Neuronal stem cell (in vitro differentiated cells): ENCODE measurements at regions not wholly inside any gene's neighbourhood (a gene's known extent, or its start where the extent isn't known, plus 50 kb on each side); places are given as distances from the start of the nearest gene placed in this dataset.
"Not testable (repeated sequence)": the region's sequence is repeated elsewhere in the genome, so short reads cannot be mapped to it uniquely, and the experiment has no call there.

Experiments
- DNase-seq: peaks from one replicate; pipeline ENCODE4 v3.0.0-alpha.2; 2013; ENCODE audit warnings: low spot score
- H2AFZ ChIP-seq: one replicate; pipeline ENCODE4 v1.6.1; 2013; ENCODE audit warnings: mild to moderate bottlenecking, low read length, inconsistent platforms
- H2AK5ac ChIP-seq: 2 replicates; pipeline ENCODE4 v1.6.1; 2013; ENCODE audit warnings: low read depth, mild to moderate bottlenecking, inconsistent platforms, low read length, moderate library complexity, mixed read lengths
- H2BK120ac ChIP-seq: 2 replicates; pipeline ENCODE4 v1.6.1; 2013; ENCODE audit warnings: low read depth, mild to moderate bottlenecking, inconsistent platforms, low read length, moderate library complexity, mixed read lengths
- H2BK12ac ChIP-seq: one replicate; pipeline ENCODE4 v1.6.1; 2013; ENCODE audit warnings: low read length, inconsistent platforms
- H2BK15ac ChIP-seq: 2 replicates; pipeline ENCODE4 v1.6.1; 2013; ENCODE audit warnings: mild to moderate bottlenecking, low read length, inconsistent platforms, mixed read lengths
- H2BK5ac ChIP-seq: one replicate; pipeline ENCODE4 v1.6.1; 2013; ENCODE audit warnings: inconsistent platforms, mild to moderate bottlenecking, low read length, moderate library complexity
- H3K14ac ChIP-seq: one replicate; pipeline ENCODE4 v1.6.1; 2013; ENCODE audit warnings: low read length, inconsistent platforms
- H3K18ac ChIP-seq: 2 replicates; pipeline ENCODE4 v1.6.1; 2013; ENCODE audit warnings: low read length, inconsistent platforms
- H3K23ac ChIP-seq: 2 replicates; pipeline ENCODE4 v1.6.1; 2013; ENCODE audit warnings: low read depth, mild to moderate bottlenecking, mixed read lengths, low read length, inconsistent platforms; ENCODE audit not compliant: poor library complexity
- H3K27ac ChIP-seq: replicated peaks from 3 replicates; pipeline ENCODE4 v1.5.1; 2013; ENCODE audit warnings: low read length, inconsistent platforms
- H3K27me3 ChIP-seq, 3 experiments: 2 replicates each; pipeline ENCODE4 v1.6.1; 2013; ENCODE audit warnings: low read length in 3 of 3, mild to moderate bottlenecking in 2 of 3, inconsistent platforms in 1 of 3, low read depth in 1 of 3, mixed read lengths in 1 of 3, moderate library complexity in 1 of 3; ENCODE audit not compliant: control insufficient read depth in 3 of 3, insufficient read depth in 3 of 3
- H3K36me3 ChIP-seq, 2 donors: replicated peaks in 1 of 2; 2 replicates each; pipeline ENCODE4 v1.6.1; 2013; ENCODE audit warnings: low read length in 2 of 2; ENCODE audit not compliant: control insufficient read depth in 2 of 2, insufficient read depth in 2 of 2
- H3K4ac ChIP-seq: 2 replicates; pipeline ENCODE4 v1.6.1; 2013; ENCODE audit warnings: inconsistent platforms, mild to moderate bottlenecking, low read length, moderate library complexity
- H3K4me1 ChIP-seq, 2 donors: 1 replicate in 1 of 2; 2 replicates in 1 of 2; pipeline ENCODE4 v1.6.1; 2013; ENCODE audit warnings: low read length in 2 of 2, low read depth in 1 of 2; ENCODE audit not compliant: control insufficient read depth in 2 of 2, insufficient read depth in 1 of 2
- H3K4me2 ChIP-seq: one replicate; pipeline ENCODE4 v1.6.1; 2013; ENCODE audit warnings: mild to moderate bottlenecking, low read length, inconsistent platforms; ENCODE audit not compliant: insufficient read depth, poor library complexity, severe bottlenecking
- H3K4me3 ChIP-seq, 2 donors: 2 replicates each; pipeline ENCODE4 v1.5.1; 2013; ENCODE audit warnings: low read length in 2 of 2, mild to moderate bottlenecking in 2 of 2, inconsistent platforms in 1 of 2, moderate library complexity in 1 of 2
- H3K79me1 ChIP-seq: one replicate; pipeline ENCODE4 v1.6.1; 2013; ENCODE audit warnings: low read depth, mild to moderate bottlenecking, inconsistent platforms, low read length, moderate library complexity
- H3K9ac ChIP-seq: one replicate; pipeline ENCODE4 v1.6.1; 2013; ENCODE audit warnings: mild to moderate bottlenecking, low read depth, low read length, inconsistent platforms; ENCODE audit not compliant: poor library complexity
- H3K9me3 ChIP-seq, 2 donors: replicated peaks in 1 of 2; 2 replicates each; pipeline versions ENCODE3 to v1.6.1; 2013; ENCODE audit warnings: low read length in 2 of 2, mild to moderate bottlenecking in 2 of 2, inconsistent platforms in 1 of 2, low read depth in 1 of 2, mixed read lengths in 1 of 2, moderate library complexity in 1 of 2; ENCODE audit not compliant: control insufficient read depth in 2 of 2, insufficient read depth in 1 of 2
- H4K8ac ChIP-seq: one replicate; pipeline ENCODE4 v1.6.1; 2013; ENCODE audit warnings: low read depth, mild to moderate bottlenecking, inconsistent platforms, low read length, moderate library complexity
- H4K91ac ChIP-seq: one replicate; pipeline ENCODE4 v1.6.1; 2013; ENCODE audit warnings: low read length, low read depth, mild to moderate bottlenecking, inconsistent platforms; ENCODE audit not compliant: poor library complexity
- WGBS, 2 donors: extraction: QIAGEN DNeasy Blood & Tissue Kit; methylation state at CpG; one replicate each; pipeline ENCODE4 v1.1.7; 2013; ENCODE audit warnings: missing lambda C conversion rate in 2 of 2, mixed read lengths in 1 of 2; ENCODE audit not compliant: insufficient read length in 2 of 2, insufficient replicate concordance in 1 of 2; ENCODE audit errors: extremely low coverage in 2 of 2; 5-methylcytosine and 5-hydroxymethylcytosine counted together

DNA sequence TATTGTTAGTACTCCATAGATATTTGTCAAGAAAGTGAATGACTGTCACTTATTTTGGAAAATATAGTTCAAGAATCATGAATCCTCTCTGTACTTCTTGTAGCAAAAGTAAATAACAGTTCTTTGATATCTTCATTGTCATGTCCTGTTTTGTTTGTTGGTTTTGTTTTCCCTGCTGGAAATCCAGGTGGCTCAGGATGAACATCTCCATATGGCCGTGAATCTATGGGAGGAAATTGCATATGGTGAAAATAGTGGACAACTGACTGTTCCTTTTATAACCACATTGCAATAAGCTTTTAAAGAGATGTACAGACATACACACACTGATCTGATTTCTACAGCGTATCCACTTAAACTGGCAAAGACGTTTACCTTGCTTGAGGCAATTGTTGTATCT lies 637.0 kb upstream of the RBFOX1 start:
- H3K36me3 ChIP-seq = no peaks in the 10 kb centered on the region
- no peak overlapping the region for H4K91ac ChIP-seq
- H3K14ac ChIP-seq = no peak overlapping the region
- no peaks in the 10 kb centered on the region for H3K79me1 ChIP-seq
- H3K9ac ChIP-seq = no peak overlapping the region
- H2BK5ac ChIP-seq = no peak overlapping the region
- no peak overlapping the region for H3K23ac ChIP-seq
- DNase-seq = no peak
- H2BK120ac ChIP-seq = no peak overlapping the region
- H3K27me3 ChIP-seq = no peaks in the 10 kb centered on the region
- H2AFZ ChIP-seq = no peak overlapping the region
- no peak overlapping the region for H2BK15ac ChIP-seq
- H3K18ac ChIP-seq = no peak overlapping the region
- H3K27ac ChIP-seq = no peak overlapping the region
- H3K4me1 ChIP-seq = no peaks in the 10 kb centered on the region
- no peaks in the 10 kb centered on the region for H3K9me3 ChIP-seq
- no peak overlapping the region for H3K4me2 ChIP-seq
- H3K4ac ChIP-seq = no peak overlapping the region
- H3K4me3 ChIP-seq = no peak overlapping the region
- no peak overlapping the region for H2AK5ac ChIP-seq
- WGBS, 2 donors = no CpG with 5 or more reads among the region's 3 CpGs
- no peak overlapping the region for H4K8ac ChIP-seq
- H2BK12ac ChIP-seq = no peak overlapping the region

DNA sequence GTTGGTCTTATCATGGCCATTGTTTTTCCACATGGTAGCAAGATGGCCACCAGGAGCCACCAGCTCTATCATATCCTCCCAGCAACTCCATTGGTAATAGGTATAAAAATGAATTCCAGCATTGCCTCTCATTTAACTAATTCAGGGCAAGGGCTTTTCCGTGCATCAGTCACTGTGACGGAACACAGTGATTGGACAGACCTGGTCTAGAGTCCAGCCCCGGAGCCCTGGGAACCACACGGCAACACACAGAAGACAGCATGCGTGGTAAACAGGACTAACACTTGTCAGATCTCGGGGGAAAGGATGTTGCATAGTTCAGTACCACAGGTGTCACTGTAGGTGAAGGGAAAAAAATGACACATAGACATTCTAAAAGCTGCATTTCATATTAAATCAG lies 638.0 kb upstream of the RBFOX1 start:
- H3K4ac ChIP-seq = no peak overlapping the region
- no peak overlapping the region for H4K91ac ChIP-seq
- no peak overlapping the region for H2AK5ac ChIP-seq
- WGBS, 2 donors = no CpG with 5 or more reads among the region's 6 CpGs
- H3K27ac ChIP-seq = no peak overlapping the region
- no peaks in the 10 kb centered on the region for H3K4me1 ChIP-seq
- H3K9ac ChIP-seq = no peak overlapping the region
- H3K4me3 ChIP-seq = no peak overlapping the region
- no peak overlapping the region for H2BK15ac ChIP-seq
- no peak overlapping the region for H2AFZ ChIP-seq
- H3K18ac ChIP-seq = no peak overlapping the region
- H3K14ac ChIP-seq = no peak overlapping the region
- no peak overlapping the region for H4K8ac ChIP-seq
- H3K9me3 ChIP-seq = no peaks in the 10 kb centered on the region
- H3K23ac ChIP-seq = no peak overlapping the region
- H2BK5ac ChIP-seq = no peak overlapping the region
- H3K4me2 ChIP-seq = no peak overlapping the region
- H3K27me3 ChIP-seq = no peaks in the 10 kb centered on the region
- DNase-seq = no peak
- no peaks in the 10 kb centered on the region for H3K79me1 ChIP-seq
- no peaks in the 10 kb centered on the region for H3K36me3 ChIP-seq
- H2BK12ac ChIP-seq = no peak overlapping the region
- H2BK120ac ChIP-seq = no peak overlapping the region

DNA sequence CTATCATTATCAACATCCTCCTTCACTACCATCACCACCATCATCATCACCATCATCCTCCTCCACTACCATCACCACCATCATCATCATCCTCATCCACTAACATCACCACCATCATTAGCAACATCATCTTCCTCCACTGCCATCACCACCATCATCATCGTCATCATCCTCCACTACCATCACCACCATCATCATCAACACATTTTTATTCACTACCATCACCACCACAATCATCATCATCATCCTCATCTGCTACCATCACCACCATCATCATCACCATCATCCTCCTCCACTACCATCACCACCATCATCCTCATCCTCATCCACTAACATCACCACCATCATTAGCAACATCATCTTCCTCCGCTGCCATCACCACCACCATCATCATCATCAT lies 639.2 kb upstream of the RBFOX1 start:
- H4K91ac ChIP-seq, H4K8ac ChIP-seq, H3K4me1 ChIP-seq, H3K18ac ChIP-seq, DNase-seq, H2BK5ac ChIP-seq, H3K27me3 ChIP-seq, H3K9me3 ChIP-seq, H2BK12ac ChIP-seq, H2BK120ac ChIP-seq, H3K23ac ChIP-seq, H3K36me3 ChIP-seq, H3K4ac ChIP-seq, H2AFZ ChIP-seq, H2BK15ac ChIP-seq, H2AK5ac ChIP-seq, H3K4me2 ChIP-seq, H3K27ac ChIP-seq, H3K9ac ChIP-seq, H3K79me1 ChIP-seq, H3K14ac ChIP-seq: not testable (repeated sequence)
- H3K4me3 ChIP-seq = peak overlapping the region in 1 of 2 donors; percentile 59
- WGBS, 2 donors = 100% methylated on average over 1 to 2 of the region's 2 CpGs

DNA sequence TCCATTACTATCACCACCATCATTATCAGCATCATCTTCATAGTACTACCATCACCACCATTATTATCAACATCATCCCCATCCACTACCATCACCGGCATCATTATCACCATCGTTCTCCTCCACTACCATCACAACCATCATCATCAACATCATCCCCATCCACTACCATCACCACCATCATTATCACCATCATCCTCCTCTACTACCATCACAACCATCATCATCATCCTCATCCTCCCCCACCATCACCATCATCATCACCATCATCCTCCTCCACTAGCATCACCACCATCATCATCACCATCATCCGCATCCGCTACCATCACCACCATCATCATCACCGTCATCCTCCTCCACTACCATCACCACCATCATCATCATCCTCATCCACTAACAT lies 639.8 kb upstream of the RBFOX1 start:
- Histone ChIP-seq H3K23ac (no peak overlapping the region), H3K4me3 (no peak overlapping the region), H3K4me2 (no peak overlapping the region), H4K8ac (no peak overlapping the region), H2AK5ac (no peak overlapping the region), H3K27me3 (no peaks in the 10 kb centered on the region), H2AFZ (no peak overlapping the region), H3K4ac (no peak overlapping the region), H4K91ac (no peak overlapping the region), H2BK15ac (no peak overlapping the region), H3K14ac (no peak overlapping the region), H2BK12ac (no peak overlapping the region), H2BK120ac (no peak overlapping the region), H3K9ac (no peak overlapping the region), H2BK5ac (no peak overlapping the region), H3K9me3 (no peaks in the 10 kb centered on the region), H3K18ac (no peak overlapping the region), H3K4me1 (no peaks in the 10 kb centered on the region), H3K36me3 (no peaks in the 10 kb centered on the region), H3K27ac (no peak overlapping the region), H3K79me1 (no peaks in the 10 kb centered on the region)
- DNase-seq = no peak
- WGBS, 2 donors = 100% methylated on average over 2 to 5 of the region's 5 CpGs
